ENCODE measurements at regions not wholly inside any gene's neighbourhood (a gene's known extent, or its start where the extent isn't known, plus 50 kb on each side); places are given as distances from the start of the nearest gene placed in this dataset.

GRCh38 chr10:123574109-123574698, 92.0 kb upstream of the GPR26 start:
- H3K4me3 ChIP-seq (ENCODE audit: low read depth, low read length) = no peak overlapping the region
- no peak for DNase-seq (ENCODE audit: low read depth)
- TF ChIP-seq, protein P1, sequence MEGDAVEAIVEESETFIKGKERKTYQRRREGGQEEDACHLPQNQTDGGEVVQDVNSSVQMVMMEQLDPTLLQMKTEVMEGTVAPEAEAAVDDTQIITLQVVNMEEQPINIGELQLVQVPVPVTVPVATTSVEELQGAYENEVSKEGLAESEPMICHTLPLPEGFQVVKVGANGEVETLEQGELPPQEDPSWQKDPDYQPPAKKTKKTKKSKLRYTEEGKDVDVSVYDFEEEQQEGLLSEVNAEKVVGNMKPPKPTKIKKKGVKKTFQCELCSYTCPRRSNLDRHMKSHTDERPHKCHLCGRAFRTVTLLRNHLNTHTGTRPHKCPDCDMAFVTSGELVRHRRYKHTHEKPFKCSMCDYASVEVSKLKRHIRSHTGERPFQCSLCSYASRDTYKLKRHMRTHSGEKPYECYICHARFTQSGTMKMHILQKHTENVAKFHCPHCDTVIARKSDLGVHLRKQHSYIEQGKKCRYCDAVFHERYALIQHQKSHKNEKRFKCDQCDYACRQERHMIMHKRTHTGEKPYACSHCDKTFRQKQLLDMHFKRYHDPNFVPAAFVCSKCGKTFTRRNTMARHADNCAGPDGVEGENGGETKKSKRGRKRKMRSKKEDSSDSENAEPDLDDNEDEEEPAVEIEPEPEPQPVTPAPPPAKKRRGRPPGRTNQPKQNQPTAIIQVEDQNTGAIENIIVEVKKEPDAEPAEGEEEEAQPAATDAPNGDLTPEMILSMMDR (conservative IDR thresholded peaks at IDR 0.05; ENCODE audit: low read depth, low read length) = no peak

GRCh38 chr10:123575105-123575504, 91.0 kb upstream of the GPR26 start:
- no peak for DNase-seq (ENCODE audit: low read depth)
- no peak overlapping the region for H3K4me3 ChIP-seq (ENCODE audit: low read depth, low read length)
- TF ChIP-seq, protein P1 (conservative IDR thresholded peaks at IDR 0.05; ENCODE audit: low read depth, low read length) = no peak

DNA sequence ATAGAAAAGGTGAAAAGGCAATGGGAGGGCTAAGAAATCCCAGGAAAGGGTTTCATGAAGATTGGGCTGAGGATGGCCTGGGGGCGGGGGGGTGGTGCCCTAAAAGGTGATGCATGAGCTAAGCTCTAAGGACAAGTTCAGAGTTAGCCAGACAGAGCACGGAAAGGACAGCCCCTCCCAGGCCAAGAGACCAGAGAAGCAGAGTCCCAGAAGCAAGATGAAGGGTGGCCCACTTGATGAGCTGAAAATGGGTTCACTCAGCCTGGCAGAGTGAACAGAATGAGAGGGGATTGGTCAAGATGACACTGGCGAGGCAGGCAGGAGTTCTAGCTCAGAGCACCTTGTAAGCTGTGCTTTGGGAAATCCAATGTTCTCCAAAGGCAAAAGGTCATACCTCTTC, 89.4 kb upstream of the GPR26 start:
- H3K4me3 ChIP-seq (ENCODE audit: low read depth, low read length) = no peak overlapping the region
- no peak for DNase-seq (ENCODE audit: low read depth)
- TF ChIP-seq, protein P1 (conservative IDR thresholded peaks at IDR 0.05; ENCODE audit: low read depth, low read length) = no peak

- TF ChIP-seq, protein P1 (conservative IDR thresholded peaks at IDR 0.05; ENCODE audit: low read depth, low read length) = no peak
- DNase-seq (ENCODE audit: low read depth) = no peak
- H3K4me3 ChIP-seq (ENCODE audit: low read depth, low read length) = no peak overlapping the region
These were observed 88.2 kb upstream of the GPR26 start for GRCh38 chr10:123577921-123578461.

DNA sequence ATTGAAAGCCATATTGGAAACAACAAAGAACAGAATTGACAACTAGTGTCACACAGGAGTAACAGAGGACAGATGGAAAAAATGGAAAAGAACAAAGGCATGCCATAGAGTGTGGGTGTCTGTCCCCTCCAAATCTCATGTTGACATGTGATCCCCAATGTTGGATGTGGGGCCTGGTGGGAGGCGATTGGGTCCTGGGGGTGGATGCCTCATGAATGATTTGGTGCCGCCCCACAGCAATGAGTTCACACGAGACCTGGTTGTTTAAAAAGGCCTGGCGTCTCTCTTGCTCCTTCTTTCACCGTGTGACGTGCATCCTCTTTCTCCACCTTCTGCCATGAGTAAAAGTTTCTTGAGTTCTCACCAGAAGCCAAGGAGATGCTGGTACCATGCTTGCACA, 87.4 kb upstream of the GPR26 start:
- no peak overlapping the region for H3K4me3 ChIP-seq (ENCODE audit: low read depth, low read length)
- no peak for DNase-seq (ENCODE audit: low read depth)
- TF ChIP-seq, protein P1 (conservative IDR thresholded peaks at IDR 0.05; ENCODE audit: low read depth, low read length) = no peak

GRCh38 chr10:123579675-123580074, 86.5 kb upstream of the GPR26 start:
- no peak for DNase-seq (ENCODE audit: low read depth)
- no peak overlapping the region for H3K4me3 ChIP-seq (ENCODE audit: low read depth, low read length)
- TF ChIP-seq, protein P1 (conservative IDR thresholded peaks at IDR 0.05; ENCODE audit: low read depth, low read length) = no peak

GRCh38 chr10:123580426-123580825, 85.7 kb upstream of the GPR26 start:
- TF ChIP-seq, protein P1 (conservative IDR thresholded peaks at IDR 0.05; ENCODE audit: low read depth, low read length) = no peak
- DNase-seq (ENCODE audit: low read depth) = no peak
- H3K4me3 ChIP-seq (ENCODE audit: low read depth, low read length) = no peak overlapping the region

All from epithelial cell of proximal tubule (primary cell).